NCI-H1105 (cell line): ENCODE measurements at regions not wholly inside any gene's neighbourhood (a gene's known extent, or its start where the extent isn't known, plus 50 kb on each side); places are given as distances from the start of the nearest gene placed in this dataset.
A peak's percentile ranks its signal among the peaks of the same experiment; 100 is the strongest.

Source experiments
- DNase-seq: peaks from one replicate; lab custom pipeline; 2025; lab: John Stamatoyannopoulos, UW

- DNase-seq = no peak
Measured at GRCh38 chr14:85390236-85390635, 139.7 kb upstream of the FLRT2 start.

- DNase-seq = no peak
Measured at GRCh38 chr14:85391455-85391854, 138.5 kb upstream of the FLRT2 start.

GRCh38 chr14:85391892-85392291 lies 138.1 kb upstream of the FLRT2 start:
- DNase-seq = no peak

GRCh38 chr14:85399186-85399585 lies 130.8 kb upstream of the FLRT2 start:
- DNase-seq = no peak

GRCh38 chr14:85400678-85401077 lies 129.3 kb upstream of the FLRT2 start:
- DNase-seq = no peak

GRCh38 chr14:85401384-85401783 lies 128.6 kb upstream of the FLRT2 start:
- no peak for DNase-seq

- DNase-seq = peak; percentile 9
Measured at GRCh38 chr14:85402569-85403162, 127.3 kb upstream of the FLRT2 start.

- no peak for DNase-seq
Measured at GRCh38 chr14:85409481-85410210, 120.3 kb upstream of the FLRT2 start.

GRCh38 chr14:85412756-85413155 lies 117.2 kb upstream of the FLRT2 start:
- no peak for DNase-seq

GRCh38 chr14:85413836-85414526 lies 116.0 kb upstream of the FLRT2 start:
- DNase-seq = no peak

- DNase-seq = peak; percentile 58
Measured at GRCh38 chr14:85415015-85415712, 114.8 kb upstream of the FLRT2 start.

GRCh38 chr14:85416771-85417170 lies 113.2 kb upstream of the FLRT2 start:
- DNase-seq = no peak

GRCh38 chr14:85417396-85417795 lies 112.5 kb upstream of the FLRT2 start:
- no peak for DNase-seq

GRCh38 chr14:85418721-85419120 lies 111.2 kb upstream of the FLRT2 start:
- DNase-seq = no peak

- no peak for DNase-seq
Measured at GRCh38 chr14:85420278-85420677, 109.7 kb upstream of the FLRT2 start.

- no peak for DNase-seq
Measured at GRCh38 chr14:85420707-85421106, 109.2 kb upstream of the FLRT2 start.

- no peak for DNase-seq
Measured at GRCh38 chr14:85421186-85421877, 108.6 kb upstream of the FLRT2 start.

GRCh38 chr14:85423889-85424288 lies 106.1 kb upstream of the FLRT2 start:
- no peak for DNase-seq

GRCh38 chr14:85425507-85425906 lies 104.4 kb upstream of the FLRT2 start:
- no peak for DNase-seq

GRCh38 chr14:85426068-85426935 lies 103.6 kb upstream of the FLRT2 start:
- no peak for DNase-seq

- no peak for DNase-seq
Measured at GRCh38 chr14:85428926-85429325, 101.0 kb upstream of the FLRT2 start.
